Panc1 (cell line): ENCODE measurements at regions not wholly inside any gene's neighbourhood (a gene's known extent, or its start where the extent isn't known, plus 50 kb on each side); places are given as distances from the start of the nearest gene placed in this dataset.

ENCODE experiments used
- CTCF ChIP-seq: fragments of 450-650 bp; IDR thresholded peaks from 2 replicates; pipeline ENCODE4 v1.5.1; 2017; ENCODE audit warnings: mild to moderate bottlenecking
- POLR2AphosphoS5 ChIP-seq: IDR thresholded peaks from 2 replicates; pipeline ENCODE4 v1.6.1; 2012; ENCODE audit warnings: mild to moderate bottlenecking, low read depth, low read length, moderate library complexity
- REST ChIP-seq, 2 experiments: IDR thresholded peaks; 2 replicates each; pipeline ENCODE4 v1.6.1; 2011 to 2012; ENCODE audit warnings: low read depth in 2 of 2, control low read depth in 1 of 2, low read length in 1 of 2, mild to moderate bottlenecking in 1 of 2, moderate library complexity in 1 of 2; ENCODE audit not compliant: insufficient read depth in 1 of 2
- SIN3A ChIP-seq: IDR thresholded peaks from 2 replicates; pipeline ENCODE4 v1.6.1; 2012; ENCODE audit warnings: low read depth, mild to moderate bottlenecking, low read length, moderate library complexity, borderline replicate concordance; ENCODE audit not compliant: insufficient read depth
- TCF7L2 ChIP-seq: IDR thresholded peaks from 2 replicates; pipeline ENCODE4 v1.6.1; 2011; ENCODE audit warnings: mild to moderate bottlenecking, low read depth, low read length, inconsistent platforms

- TF ChIP-seq CTCF (no peak), SIN3A (no peak), REST (IDR thresholded peaks at IDR 0.05; ENCODE audit: insufficient read depth in 1 of 2, low read depth in 2 of 2, low read length in 1 of 2) (no peak), POLR2AphosphoS5 (no peak), TCF7L2 (no peak)
These were observed 101.1 kb upstream of the GNAQ start for GRCh38 chr9:78132701-78133058.
